Adrenal gland (tissue), 9 donors: ENCODE measurements at regions not wholly inside any gene's neighbourhood (a gene's known extent, or its start where the extent isn't known, plus 50 kb on each side); places are given as distances from the start of the nearest gene placed in this dataset.
"Not testable (repeated sequence)": the region's sequence is repeated elsewhere in the genome, so short reads cannot be mapped to it uniquely, and the experiment has no call there.

Source experiments
- DNase-seq, 7 donors: peaks; one replicate each; pipeline ENCODE4 v3.0.0-alpha.2; 2019 to 2020
- H3K27ac ChIP-seq, 5 donors: fragments of 200-600 bp; sonication (generic) in 4 of 5; 1 replicate in 3 of 5; 2 replicates in 2 of 5; pipeline versions ENCODE4 v1.5.1 to v1.8.0; 2016 to 2020; ENCODE audit warnings: mild to moderate bottlenecking in 1 of 5
- H3K27me3 ChIP-seq: fragments of 200-600 bp; 2 replicates; pipeline ENCODE4 v1.8.0; 2021
- H3K36me3 ChIP-seq, 2 donors: fragments of 200-600 bp; replicated peaks in 1 of 2; 1 replicate in 1 of 2; 2 replicates in 1 of 2; pipeline versions ENCODE4 v1.5.1 to v1.8.0; 2018 to 2022
- H3K4me1 ChIP-seq, 2 donors: fragments of 200-600 bp; replicated peaks in 1 of 2; 1 replicate in 1 of 2; 2 replicates in 1 of 2; pipeline versions ENCODE4 v1.5.1 to v1.8.0; 2018 to 2021
- H3K4me3 ChIP-seq, 4 donors: fragments of 200-600 bp; sonication (generic) in 3 of 4; one replicate each; pipeline ENCODE4 v1.5.1; 2016 to 2018
- H3K9me3 ChIP-seq, 3 donors: fragments of 200-600 bp; sonication (generic) in 1 of 3; replicated peaks in 1 of 3; 1 replicate in 2 of 3; 2 replicates in 1 of 3; pipeline versions ENCODE4 v1.5.1 to v1.8.0; 2016 to 2021
- CTCF ChIP-seq, 6 experiments: fragments of 450-650 bp in 4 of 6; fragments of 200-600 bp in 2 of 6; sonication (generic) in 1 of 6; IDR thresholded peaks; 1 replicate in 5 of 6; 2 replicates in 1 of 6; pipeline versions ENCODE4 v1.5.1 to v1.8.0; 2016 to 2021; ENCODE audit warnings: antibody characterized with exemption in 6 of 6, mild to moderate bottlenecking in 2 of 6, moderate library complexity in 1 of 6
- POLR2A ChIP-seq, 2 donors: fragments of 450-650 bp; IDR thresholded peaks; one replicate each; pipeline ENCODE4 v1.6.1; 2017; ENCODE audit warnings: antibody characterized with exemption in 2 of 2, mild to moderate bottlenecking in 2 of 2, moderate library complexity in 1 of 2
- WGBS, 4 donors: extraction: QIAGEN DNeasy Blood & Tissue Kit in 2 of 4; methylation state at CpG; one replicate each; pipeline versions ENCODE4 v1.1.5 to v1.1.7; 2013 to 2017; 5-methylcytosine and 5-hydroxymethylcytosine counted together
- intact Hi-C, 2 donors: fragments of 100-400 bp; cut with DNase I; formaldehyde crosslinking; loops; one replicate each; pipeline versions ENCODE4 v1.14.1 to v1.15.0; 2022 to 2023
- donor health status: healthy with polysubstance abuse.
- donor health status: Bipolar disorder and iron deficiency.
- donor health status: DM: yes; HTN: yes; CAD: no.
- donor health status: DM: no; HTN: no; CAD: no.
- donor health status: DM: no; HTN: no; CAD: no.

GRCh38 chr6:112946051-112946450, 598.9 kb downstream of the RFPL4B start:
- peak in 1 of 7 donors; percentile 8 for DNase-seq
- Histone ChIP-seq H3K9me3 (no peaks in the 10 kb centered on the region), H3K4me3 (no peak overlapping the region), H3K36me3 (no peaks in the 10 kb centered on the region), H3K4me1 (peaks cover 0 to 6% of the 10 kb centered on the region in 2 donors), H3K27me3 (no peaks in the 10 kb centered on the region), H3K27ac (no peak overlapping the region)
- TF ChIP-seq POLR2A (IDR thresholded peaks at IDR 0.05) (no peak), CTCF (IDR thresholded peaks at IDR 0.05) (no peak)
- intact Hi-C loops = no loop called here
- 49 to 57% (median 54%) methylated on average over 3 of the region's 3 CpGs for WGBS, 4 donors

- Histone ChIP-seq H3K27me3 (no peaks in the 10 kb centered on the region), H3K36me3 (no peaks in the 10 kb centered on the region), H3K4me1 (peaks cover 0 to 6% of the 10 kb centered on the region in 2 donors), H3K4me3 (no peak overlapping the region), H3K27ac (no peak overlapping the region), H3K9me3 (no peaks in the 10 kb centered on the region)
- no peak for DNase-seq
- WGBS, 4 donors = 64 to 68% (median 64%) methylated on average over 2 of the region's 2 CpGs
- intact Hi-C loops = no loop called here
- TF ChIP-seq CTCF (IDR thresholded peaks at IDR 0.05) (no peak), POLR2A (IDR thresholded peaks at IDR 0.05) (no peak)
These were observed 600.4 kb downstream of the RFPL4B start for GRCh38 chr6:112947507-112947906.

GRCh38 chr6:112951829-112952228, 604.7 kb downstream of the RFPL4B start:
- no peak overlapping the region for H3K27ac ChIP-seq
- H3K4me3 ChIP-seq = no peak overlapping the region
- no peak for DNase-seq
- intact Hi-C loops = no loop called here
- no peaks in the 10 kb centered on the region for H3K4me1 ChIP-seq
- peaks cover 0 to 5% (median 0%) of the 10 kb centered on the region in 3 donors for H3K9me3 ChIP-seq
- no peak for TF ChIP-seq CTCF (IDR thresholded peaks at IDR 0.05)
- no peak for TF ChIP-seq POLR2A (IDR thresholded peaks at IDR 0.05)
- WGBS, 4 donors = 6 to 22% (median 17%) methylated on average over 1 of the region's 1 CpG
- H3K27me3 ChIP-seq = no peaks in the 10 kb centered on the region
- H3K36me3 ChIP-seq = no peaks in the 10 kb centered on the region

GRCh38 chr6:112955743-112956142, 608.6 kb downstream of the RFPL4B start:
- H3K4me3 ChIP-seq, intact Hi-C loops, H3K4me1 ChIP-seq, H3K27ac ChIP-seq, H3K9me3 ChIP-seq, H3K36me3 ChIP-seq, H3K27me3 ChIP-seq, DNase-seq: not testable (repeated sequence)
- 73 to 96% (median 80%) methylated on average over 3 to 4 of the region's 4 CpGs for WGBS, 4 donors

- no peaks in the 10 kb centered on the region for H3K36me3 ChIP-seq
- TF ChIP-seq CTCF (IDR thresholded peaks at IDR 0.05) = no peak
- TF ChIP-seq POLR2A (IDR thresholded peaks at IDR 0.05) = no peak
- no peak overlapping the region for H3K4me3 ChIP-seq
- intact Hi-C loops = no loop called here
- 54 to 55% (median 54%) methylated on average over 5 of the region's 5 CpGs for WGBS, 4 donors
- no peaks in the 10 kb centered on the region for H3K4me1 ChIP-seq
- peaks cover 0 to 5% (median 0%) of the 10 kb centered on the region in 3 donors for H3K9me3 ChIP-seq
- no peaks in the 10 kb centered on the region for H3K27me3 ChIP-seq
- peak in 1 of 7 donors; percentile 4 for DNase-seq
- H3K27ac ChIP-seq = no peak overlapping the region
These were observed 609.8 kb downstream of the RFPL4B start for GRCh38 chr6:112956696-112957535.
